ENCODE measurements at regions not wholly inside any gene's neighbourhood (a gene's known extent, or its start where the extent isn't known, plus 50 kb on each side); places are given as distances from the start of the nearest gene placed in this dataset.

DNA sequence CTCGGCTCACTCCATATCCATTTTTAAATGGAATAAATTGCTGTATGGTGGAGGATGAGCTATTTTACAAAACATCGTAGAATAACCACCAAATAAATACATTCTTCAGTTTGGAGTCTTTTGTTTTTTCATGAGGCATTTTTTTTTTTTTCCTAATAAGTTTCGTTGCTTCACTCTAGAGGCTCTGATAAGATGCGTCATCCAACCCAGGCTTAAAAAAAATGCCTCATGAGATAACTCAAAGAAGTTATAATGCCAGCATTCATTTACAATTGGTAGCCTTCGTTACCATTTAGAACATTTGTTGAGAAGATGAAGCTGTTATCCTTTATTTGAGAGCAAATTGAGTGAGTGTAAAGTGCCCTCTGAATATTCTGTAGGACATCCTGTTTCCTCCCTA is 172.2 kb upstream of the CENPE start:
- TF ChIP-seq, protein P1, sequence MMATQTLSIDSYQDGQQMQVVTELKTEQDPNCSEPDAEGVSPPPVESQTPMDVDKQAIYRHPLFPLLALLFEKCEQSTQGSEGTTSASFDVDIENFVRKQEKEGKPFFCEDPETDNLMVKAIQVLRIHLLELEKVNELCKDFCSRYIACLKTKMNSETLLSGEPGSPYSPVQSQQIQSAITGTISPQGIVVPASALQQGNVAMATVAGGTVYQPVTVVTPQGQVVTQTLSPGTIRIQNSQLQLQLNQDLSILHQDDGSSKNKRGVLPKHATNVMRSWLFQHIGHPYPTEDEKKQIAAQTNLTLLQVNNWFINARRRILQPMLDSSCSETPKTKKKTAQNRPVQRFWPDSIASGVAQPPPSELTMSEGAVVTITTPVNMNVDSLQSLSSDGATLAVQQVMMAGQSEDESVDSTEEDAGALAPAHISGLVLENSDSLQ (IDR thresholded peaks at IDR 0.05), result no peak
- TF ChIP-seq TARDBP (IDR thresholded peaks at IDR 0.05), result no peak
- TF ChIP-seq FOXA1 (IDR thresholded peaks at IDR 0.05), result no peak

All from HEK293T (cell line).